Urinary bladder (tissue), 3 donors: ENCODE measurements at regions not wholly inside any gene's neighbourhood (a gene's known extent, or its start where the extent isn't known, plus 50 kb on each side); places are given as distances from the start of the nearest gene placed in this dataset.
"Not testable (repeated sequence)": the region's sequence is repeated elsewhere in the genome, so short reads cannot be mapped to it uniquely, and the experiment has no call there.

Experiments used
- DNase-seq: peaks from one replicate; pipeline ENCODE4 v3.0.0-alpha.2; 2015; ENCODE audit errors: extremely low spot score
- H3K27ac ChIP-seq: one replicate; pipeline ENCODE4 v1.5.1; 2013; ENCODE audit warnings: low read depth, mild to moderate bottlenecking, moderate library complexity
- H3K36me3 ChIP-seq: one replicate; pipeline ENCODE4 v1.6.1; 2013; ENCODE audit warnings: mild to moderate bottlenecking, moderate library complexity; ENCODE audit not compliant: insufficient read depth
- H3K4me1 ChIP-seq: one replicate; pipeline ENCODE4 v1.6.1; 2013; ENCODE audit warnings: mild to moderate bottlenecking, moderate library complexity; ENCODE audit not compliant: insufficient read depth
- H3K4me3 ChIP-seq: one replicate; pipeline ENCODE4 v1.5.1; 2013; ENCODE audit warnings: low read depth, low read length
- WGBS: extraction: QIAGEN DNeasy Blood & Tissue Kit; methylation state at CpG from one replicate; pipeline ENCODE4 v1.1.7; 2013; 5-methylcytosine and 5-hydroxymethylcytosine counted together
- donor health status: healthy with polysubstance abuse.
- donor health status: healthy.

GRCh38 chr7:149622444-149623210 lies 125.0 kb upstream of the ZNF746 start:
- DNase-seq: no peak
- H3K27ac ChIP-seq: no peak overlapping the region
- no peaks in the 10 kb centered on the region for H3K4me1 ChIP-seq
- H3K4me3 ChIP-seq: no peak overlapping the region
- H3K36me3 ChIP-seq: no peaks in the 10 kb centered on the region
- WGBS: 78% methylated on average over 10 of the region's 10 CpGs

- no peaks in the 10 kb centered on the region for H3K4me1 ChIP-seq
- H3K4me3 ChIP-seq: no peak overlapping the region
- no peak for DNase-seq
- H3K36me3 ChIP-seq: peaks cover 2% of the 10 kb centered on the region
- 76% methylated on average over 7 of the region's 7 CpGs for WGBS
- no peak overlapping the region for H3K27ac ChIP-seq
These were observed 124.2 kb upstream of the ZNF746 start for GRCh38 chr7:149621776-149622175.

- Histone ChIP-seq H3K4me1 (no peaks in the 10 kb centered on the region), H3K36me3 (peaks cover 2% of the 10 kb centered on the region), H3K27ac (no peak overlapping the region), H3K4me3 (no peak overlapping the region)
- no peak for DNase-seq
- WGBS: 84% methylated on average over 14 of the region's 14 CpGs
These were observed 123.4 kb upstream of the ZNF746 start for GRCh38 chr7:149620961-149621360.

GRCh38 chr7:149616898-149617297 lies 119.3 kb upstream of the ZNF746 start:
- no peak overlapping the region for H3K27ac ChIP-seq
- 84% methylated on average over 8 of the region's 8 CpGs for WGBS
- peaks cover 11% of the 10 kb centered on the region for H3K36me3 ChIP-seq
- H3K4me1 ChIP-seq: no peaks in the 10 kb centered on the region
- H3K4me3 ChIP-seq: no peak overlapping the region
- no peak for DNase-seq

- no peak for DNase-seq
- H3K4me1 ChIP-seq: no peaks in the 10 kb centered on the region
- H3K36me3 ChIP-seq: peaks cover 11% of the 10 kb centered on the region
- 76% methylated on average over 13 of the region's 13 CpGs for WGBS
- no peak overlapping the region for H3K27ac ChIP-seq
- no peak overlapping the region for H3K4me3 ChIP-seq
These were observed 118.2 kb upstream of the ZNF746 start for GRCh38 chr7:149615690-149616270.

- Histone ChIP-seq H3K27ac (no peak overlapping the region), H3K4me3 (no peak overlapping the region), H3K36me3 (peaks cover 10% of the 10 kb centered on the region), H3K4me1 (no peaks in the 10 kb centered on the region)
- 73% methylated on average over 4 of the region's 4 CpGs for WGBS
- DNase-seq: no peak
These were observed 112.9 kb upstream of the ZNF746 start for GRCh38 chr7:149610441-149611011.

GRCh38 chr7:149608168-149608567 lies 110.6 kb upstream of the ZNF746 start:
- Histone ChIP-seq H3K4me3 (no peak overlapping the region), H3K36me3 (peaks cover 5% of the 10 kb centered on the region)
- 97% methylated on average over 2 of the region's 2 CpGs for WGBS

GRCh38 chr7:149607683-149608082 lies 110.1 kb upstream of the ZNF746 start:
- DNase-seq: no peak
- Histone ChIP-seq H3K4me1 (no peaks in the 10 kb centered on the region), H3K4me3 (no peak overlapping the region), H3K36me3 (peaks cover 3% of the 10 kb centered on the region), H3K27ac (no peak overlapping the region)
- 98% methylated on average over 4 of the region's 4 CpGs for WGBS

More at GRCh38 chr7:149608168-149608567, 110.6 kb upstream of the ZNF746 start:
- DNase-seq: no peak
- H3K27ac ChIP-seq: no peak overlapping the region
- H3K4me1 ChIP-seq: no peaks in the 10 kb centered on the region

GRCh38 chr7:149606826-149607225 lies 109.2 kb upstream of the ZNF746 start:
- no peaks in the 10 kb centered on the region for H3K4me1 ChIP-seq
- H3K4me3 ChIP-seq: no peak overlapping the region
- H3K27ac ChIP-seq: no peak overlapping the region
- WGBS: 95% methylated on average over 4 of the region's 4 CpGs
- no peak for DNase-seq
- H3K36me3 ChIP-seq: peaks cover 3% of the 10 kb centered on the region

- WGBS: 88% methylated on average over 6 of the region's 6 CpGs
- Histone ChIP-seq H3K36me3 (peaks cover 3% of the 10 kb centered on the region), H3K4me1 (no peaks in the 10 kb centered on the region), H3K4me3 (no peak overlapping the region), H3K27ac (no peak overlapping the region)
- no peak for DNase-seq
These were observed 108.1 kb upstream of the ZNF746 start for GRCh38 chr7:149605696-149606095.

GRCh38 chr7:149604521-149604920 lies 106.9 kb upstream of the ZNF746 start:
- H3K27ac ChIP-seq: no peak overlapping the region
- H3K36me3 ChIP-seq: peaks cover 3% of the 10 kb centered on the region
- H3K4me1 ChIP-seq: no peaks in the 10 kb centered on the region
- DNase-seq: no peak
- 85% methylated on average over 4 of the region's 4 CpGs for WGBS
- H3K4me3 ChIP-seq: no peak overlapping the region

- 84% methylated on average over 21 of the region's 21 CpGs for WGBS
- H3K27ac ChIP-seq, H3K4me3 ChIP-seq, H3K4me1 ChIP-seq, H3K36me3 ChIP-seq, DNase-seq: not testable (repeated sequence)
These were observed 103.2 kb upstream of the ZNF746 start for GRCh38 chr7:149600669-149601330.

- Histone ChIP-seq H3K4me3 (no peak overlapping the region), H3K36me3 (no peaks in the 10 kb centered on the region), H3K27ac (no peak overlapping the region), H3K4me1 (no peaks in the 10 kb centered on the region)
- WGBS: 88% methylated on average over 7 of the region's 7 CpGs
- no peak for DNase-seq
These were observed 102.1 kb upstream of the ZNF746 start for GRCh38 chr7:149599636-149600206.
